GM12872 (cell line): ENCODE measurements at regions not wholly inside any gene's neighbourhood (a gene's known extent, or its start where the extent isn't known, plus 50 kb on each side); places are given as distances from the start of the nearest gene placed in this dataset.

Source experiments
- CTCF ChIP-seq: IDR thresholded peaks from 3 replicates; pipeline ENCODE4 v1.5.1; 2011; ENCODE audit warnings: low read depth, mild to moderate bottlenecking, low read length, moderate library complexity; ENCODE audit not compliant: insufficient read depth

- no peak for TF ChIP-seq CTCF
Measured at GRCh38 chr3:76679541-76679940, 360.4 kb upstream of the ROBO2 start.

GRCh38 chr3:76683256-76683655, 356.6 kb upstream of the ROBO2 start:
- no peak for TF ChIP-seq CTCF

GRCh38 chr3:76684946-76685345, 355.0 kb upstream of the ROBO2 start:
- TF ChIP-seq CTCF, result no peak

GRCh38 chr3:76685858-76686257, 354.0 kb upstream of the ROBO2 start:
- TF ChIP-seq CTCF, result no peak

- no peak for TF ChIP-seq CTCF
Measured at GRCh38 chr3:76687019-76687418, 352.9 kb upstream of the ROBO2 start.

GRCh38 chr3:76694063-76694462, 345.8 kb upstream of the ROBO2 start:
- no peak for TF ChIP-seq CTCF

- TF ChIP-seq CTCF, result no peak
Measured at GRCh38 chr3:76698136-76698706, 341.7 kb upstream of the ROBO2 start.
